ENCODE measurements at regions not wholly inside any gene's neighbourhood (a gene's known extent, or its start where the extent isn't known, plus 50 kb on each side); places are given as distances from the start of the nearest gene placed in this dataset.
"Not testable (repeated sequence)": the region's sequence is repeated elsewhere in the genome, so short reads cannot be mapped to it uniquely, and the experiment has no call there.

- in situ Hi-C loops (cut with HindIII; ENCODE audit: low pct_unique_long_range_greater_than_20kb, low sequenced_read_pairs); DNase-seq (ENCODE audit: low read depth in 1 of 2, low spot score in 1 of 2): not testable (repeated sequence)
Measured at GRCh38 chr16:29177888-29178726, 193.3 kb downstream of the LAT start.

DNA sequence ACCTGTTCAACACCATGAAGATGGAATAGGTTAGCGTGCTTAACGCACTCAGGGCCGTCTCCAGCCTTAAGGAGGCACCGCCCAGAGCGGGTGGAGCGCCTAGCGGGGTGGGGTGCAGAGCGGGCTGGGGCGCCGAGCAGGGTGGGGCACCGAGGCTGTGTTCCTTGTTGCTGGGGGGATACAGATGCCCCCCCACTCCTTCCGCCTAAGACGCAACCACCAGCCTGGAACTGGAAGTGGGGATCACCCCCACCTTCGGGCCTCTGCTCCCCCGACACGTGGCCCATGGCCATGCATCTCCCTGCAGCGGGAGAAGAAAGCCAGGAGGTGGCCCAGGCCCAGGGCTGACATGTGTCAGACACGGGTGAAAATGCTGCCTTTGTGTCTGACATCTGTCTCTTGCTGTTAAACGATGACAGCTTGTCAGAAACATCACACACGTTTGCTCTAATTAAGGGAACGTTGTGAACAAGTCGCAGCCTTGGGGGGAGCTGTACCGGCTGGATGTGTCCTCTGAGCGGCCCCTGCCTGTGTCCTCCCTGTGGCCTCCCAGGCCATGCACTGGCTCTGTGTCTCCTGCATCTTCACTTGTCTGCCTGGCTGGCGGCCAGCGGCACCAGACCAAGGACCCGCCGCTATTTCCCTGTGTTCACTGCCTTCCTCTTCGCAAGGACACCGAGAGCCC, 192.5 kb downstream of the LAT start:
- DNase-seq (ENCODE audit: low read depth in 1 of 2, low spot score in 1 of 2); in situ Hi-C loops (cut with HindIII; ENCODE audit: low pct_unique_long_range_greater_than_20kb, low sequenced_read_pairs): not testable (repeated sequence)

GRCh38 chr16:29176822-29177202, 192.0 kb downstream of the LAT start:
- DNase-seq (ENCODE audit: low read depth in 1 of 2, low spot score in 1 of 2); in situ Hi-C loops (cut with HindIII; ENCODE audit: low pct_unique_long_range_greater_than_20kb, low sequenced_read_pairs): not testable (repeated sequence)

GRCh38 chr16:29176154-29176470, 191.3 kb downstream of the LAT start:
- DNase-seq (ENCODE audit: low read depth in 1 of 2, low spot score in 1 of 2); in situ Hi-C loops (cut with HindIII; ENCODE audit: low pct_unique_long_range_greater_than_20kb, low sequenced_read_pairs): not testable (repeated sequence)

GRCh38 chr16:29175411-29176153, 190.7 kb downstream of the LAT start:
- in situ Hi-C loops (cut with HindIII; ENCODE audit: low pct_unique_long_range_greater_than_20kb, low sequenced_read_pairs); DNase-seq (ENCODE audit: low read depth in 1 of 2, low spot score in 1 of 2): not testable (repeated sequence)

DNA sequence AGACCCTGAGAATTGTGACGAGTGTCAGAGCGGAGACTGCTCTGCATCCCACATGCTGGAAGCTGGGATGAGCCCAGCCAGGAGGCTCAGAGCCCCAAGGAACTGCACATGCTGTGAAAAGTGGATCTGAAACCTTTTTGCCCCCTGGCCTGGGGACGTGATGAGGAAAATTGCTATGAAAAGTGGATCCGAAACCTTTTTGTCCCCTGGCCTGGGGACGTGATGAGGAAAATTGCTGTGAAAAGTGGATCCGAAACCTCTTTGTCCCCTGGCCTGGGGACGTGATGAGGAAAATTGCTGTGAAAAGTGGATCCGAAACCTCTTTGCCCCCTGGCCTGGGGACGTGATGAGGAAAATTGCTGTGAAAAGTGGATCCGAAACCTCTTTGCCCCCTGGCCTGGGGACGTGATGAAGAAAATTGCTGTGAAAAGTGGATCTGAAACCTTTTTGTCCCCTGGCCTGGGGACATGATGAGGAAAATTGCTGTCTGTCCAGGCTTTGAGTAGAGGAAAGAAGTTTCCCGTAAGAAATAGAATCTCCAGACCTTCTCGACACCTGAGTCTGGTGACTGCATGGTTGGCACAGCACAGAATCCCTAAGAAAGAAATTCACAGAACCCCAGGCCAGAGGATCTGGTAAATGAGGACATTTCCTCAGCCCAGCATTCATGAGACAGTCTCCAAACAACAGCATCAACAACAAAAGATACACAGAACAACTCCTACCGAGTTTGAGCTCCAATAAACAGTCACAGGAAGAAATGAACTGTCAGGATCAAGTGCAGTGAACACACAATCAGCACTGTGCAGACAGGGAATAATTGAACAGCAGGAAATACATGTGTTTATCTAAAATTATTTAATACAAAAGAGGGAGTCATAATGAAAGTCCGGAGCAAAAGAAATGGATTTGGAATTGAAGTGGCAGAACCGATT, 188.8 kb downstream of the LAT start:
- in situ Hi-C loops (cut with HindIII; ENCODE audit: low pct_unique_long_range_greater_than_20kb, low sequenced_read_pairs); DNase-seq (ENCODE audit: low read depth in 1 of 2, low spot score in 1 of 2): not testable (repeated sequence)

DNA sequence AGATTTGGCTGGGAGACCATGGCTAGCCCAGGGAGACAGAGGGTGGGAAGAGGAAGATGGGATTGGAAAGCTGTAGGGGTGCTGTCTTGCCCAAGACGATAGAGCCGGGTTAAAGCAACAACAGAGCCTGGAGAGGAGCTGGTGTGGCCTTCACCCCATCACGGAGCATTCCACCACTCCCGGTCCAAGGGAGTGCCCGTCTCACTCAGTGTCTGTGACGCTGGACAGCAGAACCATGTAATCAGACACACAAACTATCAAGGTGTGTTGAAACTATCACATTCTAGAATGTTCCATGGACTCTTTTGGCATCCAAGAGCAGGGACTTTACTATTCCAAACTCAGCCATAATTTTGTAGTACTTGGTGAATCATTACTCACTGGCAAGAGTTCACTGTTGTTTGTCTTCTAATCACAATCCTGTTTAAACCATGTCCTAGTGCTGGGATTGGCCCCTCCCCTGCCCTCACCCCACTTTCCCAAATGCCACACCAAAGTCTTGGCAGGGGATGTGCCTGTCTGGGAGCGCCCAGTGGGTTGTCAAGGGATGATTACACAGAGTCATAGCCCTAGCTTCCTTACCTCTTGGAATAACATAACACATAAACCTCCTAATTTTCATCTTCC, 187.4 kb downstream of the LAT start:
- in situ Hi-C loops (cut with HindIII; ENCODE audit: low pct_unique_long_range_greater_than_20kb, low sequenced_read_pairs); DNase-seq (ENCODE audit: low read depth in 1 of 2, low spot score in 1 of 2): not testable (repeated sequence)

GRCh38 chr16:29171296-29171695, 186.4 kb downstream of the LAT start:
- DNase-seq (ENCODE audit: low read depth in 1 of 2, low spot score in 1 of 2); in situ Hi-C loops (cut with HindIII; ENCODE audit: low pct_unique_long_range_greater_than_20kb, low sequenced_read_pairs): not testable (repeated sequence)

DNA sequence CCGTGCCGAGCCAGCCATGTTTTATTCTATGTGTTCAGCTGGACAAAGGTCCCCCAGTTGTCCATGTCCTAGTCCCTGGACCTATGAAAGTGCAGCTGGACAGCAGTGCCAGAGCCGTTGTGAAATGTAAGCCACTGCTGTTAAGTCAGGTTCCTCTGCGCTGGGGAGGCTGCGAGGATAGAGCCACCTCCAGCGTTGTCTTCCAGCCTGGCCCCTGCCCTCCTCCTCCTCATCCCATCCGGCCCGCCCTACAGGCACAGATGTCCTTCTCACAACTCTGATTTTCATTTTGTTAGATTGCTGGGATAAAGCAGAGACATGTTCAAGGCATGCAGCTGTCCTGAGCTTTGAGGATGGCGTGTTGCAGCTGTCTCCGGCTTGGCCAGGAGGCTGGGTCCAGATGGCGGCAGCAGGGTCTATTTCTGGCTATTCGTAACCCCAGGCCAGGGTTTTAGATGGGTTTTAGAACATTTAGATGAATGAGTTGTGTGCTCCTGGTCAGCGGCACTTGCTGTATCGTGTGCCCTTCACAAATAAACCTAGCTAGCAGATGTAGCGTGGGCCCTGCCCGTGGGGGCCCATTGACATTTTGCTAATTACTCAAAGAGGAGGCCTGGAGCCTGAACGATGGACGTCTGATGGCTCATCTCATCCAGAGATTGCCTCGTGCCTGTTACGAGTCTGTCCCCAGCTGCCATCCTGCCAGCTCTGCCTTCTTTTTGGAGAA, 185.7 kb downstream of the LAT start:
- not testable (repeated sequence) for DNase-seq (ENCODE audit: low read depth in 1 of 2, low spot score in 1 of 2)

DNA sequence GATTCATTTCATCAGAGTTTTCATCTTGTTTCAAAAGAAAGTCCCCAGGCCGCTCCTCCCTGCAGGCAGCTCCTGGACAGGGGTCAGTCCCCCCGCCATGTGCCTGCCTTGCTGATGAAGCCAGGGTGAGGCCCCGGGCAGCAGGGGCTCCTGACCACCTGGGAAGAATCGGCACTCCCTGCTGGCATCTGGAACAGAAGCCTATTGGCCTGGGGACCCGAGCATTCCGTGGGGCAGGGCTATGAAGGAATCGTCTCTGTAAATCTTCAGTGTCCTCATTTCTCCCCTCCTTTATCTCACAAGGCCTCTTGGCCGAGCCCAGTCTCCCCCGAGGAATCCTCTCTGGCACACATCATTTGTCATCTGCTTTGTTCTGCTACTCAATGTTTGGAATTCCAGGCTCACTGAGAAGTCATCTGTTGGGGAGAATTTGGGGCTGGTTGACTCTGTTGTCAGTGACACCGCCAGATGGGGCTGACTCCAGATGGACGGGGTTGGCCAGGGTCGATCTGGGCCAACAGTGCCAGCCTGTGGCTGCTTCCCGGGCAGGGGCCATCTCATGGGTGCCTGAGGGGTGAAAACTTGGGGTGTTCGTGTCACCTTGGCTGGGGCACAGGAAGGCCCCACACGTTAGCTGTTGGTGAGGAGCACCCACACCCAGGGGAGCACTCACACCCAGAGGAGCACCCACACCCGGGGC, 184.6 kb downstream of the LAT start:
- in situ Hi-C loops (cut with HindIII; ENCODE audit: low pct_unique_long_range_greater_than_20kb, low sequenced_read_pairs); DNase-seq (ENCODE audit: low read depth in 1 of 2, low spot score in 1 of 2): not testable (repeated sequence)

More for the DNA sequence above, 185.7 kb downstream of the LAT start:
- in situ Hi-C loops (cut with HindIII; ENCODE audit: low pct_unique_long_range_greater_than_20kb, low sequenced_read_pairs), result not testable (repeated sequence)

GRCh38 chr16:29168515-29169259, 183.8 kb downstream of the LAT start:
- in situ Hi-C loops (cut with HindIII; ENCODE audit: low pct_unique_long_range_greater_than_20kb, low sequenced_read_pairs); DNase-seq (ENCODE audit: low read depth in 1 of 2, low spot score in 1 of 2): not testable (repeated sequence)

- in situ Hi-C loops (cut with HindIII; ENCODE audit: low pct_unique_long_range_greater_than_20kb, low sequenced_read_pairs); DNase-seq (ENCODE audit: low read depth in 1 of 2, low spot score in 1 of 2): not testable (repeated sequence)
Measured at GRCh38 chr16:29164442-29165089, 179.7 kb downstream of the LAT start.

DNA sequence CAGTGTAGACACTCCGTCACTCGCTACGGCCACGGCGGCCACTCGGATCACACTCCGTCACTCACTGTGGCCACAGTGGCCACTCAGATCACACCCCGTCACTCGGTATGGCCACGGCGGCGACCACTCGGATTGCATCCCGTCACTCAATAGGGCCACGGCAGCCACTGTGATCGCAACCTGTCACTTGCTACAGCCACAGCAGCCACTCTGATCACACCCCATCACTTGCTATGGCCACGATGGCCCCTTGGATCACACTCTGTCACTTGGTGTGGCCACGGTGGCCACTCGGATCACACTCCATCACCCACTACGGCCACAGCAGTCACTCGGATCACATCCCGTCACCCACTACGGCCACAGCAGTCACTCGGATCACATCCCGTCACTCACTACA, 175.3 kb downstream of the LAT start:
- DNase-seq (ENCODE audit: low read depth in 1 of 2, low spot score in 1 of 2); in situ Hi-C loops (cut with HindIII; ENCODE audit: low pct_unique_long_range_greater_than_20kb, low sequenced_read_pairs): not testable (repeated sequence)

DNA sequence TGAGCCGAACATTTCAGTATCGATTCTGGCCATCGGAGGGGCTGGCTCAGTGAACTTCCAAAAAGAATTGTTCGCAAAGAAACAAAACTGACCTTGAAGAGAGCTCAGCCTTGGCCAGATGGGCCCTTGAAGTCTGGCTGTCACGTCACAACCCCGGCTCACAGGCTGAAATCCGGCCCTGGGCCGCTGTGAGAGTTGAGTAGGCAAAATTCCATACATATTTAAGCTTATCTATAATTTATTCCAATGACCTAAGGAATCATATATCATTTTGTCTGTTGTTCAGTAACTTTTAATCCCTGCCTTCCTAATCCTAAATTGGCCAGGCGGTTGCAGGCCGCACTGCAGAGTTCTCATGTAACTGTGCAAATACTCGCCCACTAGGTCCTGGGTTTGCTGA, 174.8 kb downstream of the LAT start:
- in situ Hi-C loops (cut with HindIII; ENCODE audit: low pct_unique_long_range_greater_than_20kb, low sequenced_read_pairs); DNase-seq (ENCODE audit: low read depth in 1 of 2, low spot score in 1 of 2): not testable (repeated sequence)

Data from T47D (cell line).